GM21526 (cell line): ENCODE measurements at regions not wholly inside any gene's neighbourhood (a gene's known extent, or its start where the extent isn't known, plus 50 kb on each side); places are given as distances from the start of the nearest gene placed in this dataset.

ENCODE experiments used
- ATAC-seq: cut with Tn5 transposase; IDR thresholded peaks from one replicate; pipeline ENCODE4 v1.9.1; 2021; ENCODE audit warnings: moderate library complexity; ENCODE audit not compliant: unreplicated experiment, low FRiP score

- no peak for ATAC-seq
Measured at GRCh38 chr6:113406048-113406695, 451.0 kb upstream of the MARCKS start.

- ATAC-seq = no peak
Measured at GRCh38 chr6:113411011-113411410, 446.1 kb upstream of the MARCKS start.

GRCh38 chr6:113412589-113413357 lies 444.4 kb upstream of the MARCKS start:
- no peak for ATAC-seq

- ATAC-seq = no peak
Measured at GRCh38 chr6:113414511-113414910, 442.6 kb upstream of the MARCKS start.

GRCh38 chr6:113416170-113416569 lies 441.0 kb upstream of the MARCKS start:
- ATAC-seq = no peak

DNA sequence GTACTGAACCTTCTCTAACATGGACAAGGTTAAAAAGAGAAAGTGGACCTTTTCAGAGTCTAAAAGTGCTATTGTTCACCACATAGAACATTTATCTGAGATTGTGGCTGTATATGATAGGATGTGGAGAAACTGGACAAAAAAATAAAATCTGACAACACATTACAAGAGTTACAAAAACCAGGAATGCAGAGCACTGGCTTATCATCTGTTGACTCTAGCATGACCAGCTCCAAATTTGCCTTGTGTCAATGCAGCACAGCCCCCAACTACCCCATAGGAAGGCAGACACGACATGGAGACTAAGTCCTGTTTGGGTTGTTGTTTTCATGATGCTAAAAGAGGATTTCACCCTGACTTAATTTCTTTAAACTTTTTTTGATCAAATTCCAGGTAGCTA lies 436.9 kb upstream of the MARCKS start:
- no peak for ATAC-seq

DNA sequence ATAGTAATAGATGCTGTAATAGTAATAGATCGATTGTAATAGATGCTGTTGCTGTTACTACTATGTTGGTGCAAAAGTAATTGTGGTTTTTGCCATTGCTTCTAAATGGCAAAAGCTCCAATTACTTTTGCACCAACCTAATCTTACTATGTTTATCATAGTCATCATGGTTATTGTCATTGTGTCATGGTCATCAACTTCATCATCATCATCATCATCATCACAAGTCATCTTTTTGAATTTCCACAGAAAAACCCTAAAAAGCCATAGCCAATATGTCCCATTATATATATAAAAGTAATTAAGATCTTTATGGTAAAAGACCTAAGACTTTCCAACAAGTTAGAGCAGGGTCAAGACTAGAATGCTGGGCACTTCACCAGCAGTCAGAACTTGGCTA lies 435.1 kb upstream of the MARCKS start:
- no peak for ATAC-seq

GRCh38 chr6:113423956-113424355 lies 433.2 kb upstream of the MARCKS start:
- ATAC-seq = no peak

DNA sequence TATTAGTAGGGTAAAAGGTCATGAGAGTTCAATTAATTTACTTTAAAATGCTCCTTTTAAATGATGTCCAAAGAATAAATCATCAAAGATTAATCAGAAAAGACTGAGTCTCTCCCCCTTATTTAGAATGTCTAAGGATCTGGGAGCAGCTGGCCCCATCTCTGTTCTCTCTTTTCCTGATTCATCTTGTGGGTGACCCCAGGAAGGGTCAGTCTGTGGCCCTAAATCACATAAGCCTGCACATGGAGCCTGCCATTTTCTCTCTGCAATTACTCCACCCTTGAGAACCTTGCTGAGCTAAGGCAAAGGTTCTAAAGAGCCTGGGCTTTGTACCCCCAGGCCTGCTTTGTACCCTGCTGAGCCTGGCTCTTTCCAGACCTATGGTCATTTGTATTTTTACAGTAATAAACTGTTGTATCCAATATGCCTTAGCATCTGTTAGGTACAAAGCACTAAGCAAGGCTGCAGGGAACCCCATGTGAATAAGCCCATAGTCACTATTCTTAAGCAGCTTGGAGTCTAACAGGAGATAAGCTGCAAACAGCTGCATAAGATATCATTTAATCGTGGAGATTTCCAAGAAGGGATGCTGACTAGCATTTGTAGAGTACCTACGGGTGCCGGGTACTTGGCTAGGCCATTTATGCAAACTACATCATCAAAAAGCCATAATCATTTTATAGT lies 431.0 kb upstream of the MARCKS start:
- ATAC-seq = no peak

DNA sequence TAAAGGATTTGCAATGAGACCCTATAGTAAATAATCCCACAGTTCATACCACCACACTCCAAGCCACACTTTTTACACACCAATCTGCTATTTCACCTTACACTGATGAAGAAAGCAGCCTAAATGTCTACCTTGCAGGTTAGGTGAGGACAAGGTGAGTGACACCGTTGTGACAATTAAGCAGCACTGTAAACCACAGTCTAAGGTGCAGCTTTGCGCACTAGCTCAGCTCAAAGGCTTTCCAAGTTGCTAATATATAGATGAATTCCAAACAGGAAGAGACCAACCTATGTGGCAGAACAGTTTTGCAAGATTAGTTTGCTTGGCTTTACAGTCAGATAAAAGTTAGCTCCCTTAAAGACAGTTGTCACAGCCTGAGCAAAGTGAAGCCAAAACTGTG lies 429.5 kb upstream of the MARCKS start:
- no peak for ATAC-seq

GRCh38 chr6:113428702-113429101 lies 428.4 kb upstream of the MARCKS start:
- no peak for ATAC-seq

- no peak for ATAC-seq
Measured at GRCh38 chr6:113432521-113433334, 424.4 kb upstream of the MARCKS start.

DNA sequence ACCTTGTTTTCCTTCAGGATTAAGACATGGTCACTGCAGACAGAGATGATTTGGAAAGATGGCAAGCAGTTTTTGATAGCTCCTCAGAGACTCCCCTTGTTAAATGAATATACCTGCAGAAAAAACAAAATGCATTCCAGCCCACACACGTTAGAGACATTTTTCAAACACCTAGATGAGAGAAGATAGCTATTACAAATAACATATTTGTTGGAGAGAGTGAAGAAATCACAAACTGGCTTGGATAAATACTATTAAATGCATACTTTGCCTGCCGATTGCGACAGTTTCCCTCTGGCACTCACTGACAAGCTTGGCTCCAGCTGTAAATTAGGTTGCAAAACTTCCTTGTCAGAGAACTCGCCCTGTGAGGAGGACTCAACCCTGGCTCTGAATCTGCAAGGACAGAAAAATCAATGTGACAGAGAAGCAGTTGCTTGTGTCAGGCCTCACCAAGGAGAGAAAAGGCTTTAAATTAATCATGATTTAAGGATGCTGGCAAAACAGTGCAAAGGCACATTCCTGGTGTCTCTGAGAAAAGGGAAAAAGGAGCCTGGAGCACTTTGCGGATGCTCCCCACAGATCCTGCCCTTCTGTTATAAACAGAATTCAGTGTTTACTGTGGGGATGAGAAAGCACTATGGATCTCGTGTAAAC lies 423.7 kb upstream of the MARCKS start:
- no peak for ATAC-seq

DNA sequence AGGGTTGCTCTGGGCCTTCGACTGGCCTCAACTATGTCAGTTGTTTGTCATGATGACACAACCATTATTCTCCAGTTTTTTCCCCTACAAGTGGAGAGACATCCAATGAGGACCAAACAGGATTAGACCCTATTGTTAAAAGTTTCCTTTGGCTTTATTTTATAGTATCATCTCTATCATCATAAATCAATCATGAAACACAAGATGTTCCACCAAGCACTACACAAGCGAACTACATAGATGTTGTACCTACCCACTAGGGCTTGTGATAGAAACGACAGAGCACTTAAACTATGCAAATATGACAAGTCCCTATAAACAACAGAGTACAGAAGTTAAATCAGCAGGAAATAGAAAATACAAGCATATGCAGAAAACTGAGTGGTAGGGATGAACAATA lies 422.5 kb upstream of the MARCKS start:
- ATAC-seq = no peak

- no peak for ATAC-seq
Measured at GRCh38 chr6:113437566-113437965, 419.6 kb upstream of the MARCKS start.

GRCh38 chr6:113439866-113440265 lies 417.3 kb upstream of the MARCKS start:
- ATAC-seq = no peak

DNA sequence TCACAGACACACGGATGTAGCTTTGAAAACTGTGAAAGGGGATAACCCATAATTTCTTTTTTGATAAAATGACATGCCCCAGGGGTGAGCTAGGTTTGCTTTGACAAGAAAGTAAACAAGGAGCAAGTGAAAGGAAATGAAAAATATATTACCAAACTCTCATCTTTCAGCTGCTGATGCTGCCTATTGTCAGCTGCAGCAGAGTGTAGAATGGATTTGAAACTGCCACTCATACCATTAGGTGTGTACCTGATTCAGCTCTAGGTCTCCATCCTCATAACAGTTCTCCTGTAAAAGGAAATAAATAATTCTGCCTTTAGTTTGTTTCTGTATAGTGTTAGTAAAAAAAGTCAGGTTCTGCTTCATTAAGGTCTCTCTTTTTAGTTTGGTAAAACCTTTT lies 415.1 kb upstream of the MARCKS start:
- ATAC-seq = no peak

DNA sequence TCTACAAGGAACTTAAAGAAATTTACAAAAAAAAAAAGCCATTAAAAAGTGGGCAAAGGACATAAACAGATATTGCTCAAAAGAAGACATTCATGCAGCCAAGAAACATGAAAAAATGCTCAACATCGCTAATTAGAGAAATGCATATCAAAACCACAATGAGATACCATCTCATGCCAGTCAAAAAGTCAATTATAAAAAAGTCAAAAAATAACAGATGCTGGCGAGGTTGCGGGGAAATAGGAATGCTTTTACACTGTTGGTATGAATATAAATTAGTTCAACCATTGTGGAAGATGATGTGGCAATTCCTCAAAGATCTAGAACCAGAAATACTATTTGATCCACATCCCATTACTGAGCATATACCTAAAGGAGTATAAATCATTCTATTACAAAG lies 411.9 kb upstream of the MARCKS start:
- ATAC-seq = no peak

DNA sequence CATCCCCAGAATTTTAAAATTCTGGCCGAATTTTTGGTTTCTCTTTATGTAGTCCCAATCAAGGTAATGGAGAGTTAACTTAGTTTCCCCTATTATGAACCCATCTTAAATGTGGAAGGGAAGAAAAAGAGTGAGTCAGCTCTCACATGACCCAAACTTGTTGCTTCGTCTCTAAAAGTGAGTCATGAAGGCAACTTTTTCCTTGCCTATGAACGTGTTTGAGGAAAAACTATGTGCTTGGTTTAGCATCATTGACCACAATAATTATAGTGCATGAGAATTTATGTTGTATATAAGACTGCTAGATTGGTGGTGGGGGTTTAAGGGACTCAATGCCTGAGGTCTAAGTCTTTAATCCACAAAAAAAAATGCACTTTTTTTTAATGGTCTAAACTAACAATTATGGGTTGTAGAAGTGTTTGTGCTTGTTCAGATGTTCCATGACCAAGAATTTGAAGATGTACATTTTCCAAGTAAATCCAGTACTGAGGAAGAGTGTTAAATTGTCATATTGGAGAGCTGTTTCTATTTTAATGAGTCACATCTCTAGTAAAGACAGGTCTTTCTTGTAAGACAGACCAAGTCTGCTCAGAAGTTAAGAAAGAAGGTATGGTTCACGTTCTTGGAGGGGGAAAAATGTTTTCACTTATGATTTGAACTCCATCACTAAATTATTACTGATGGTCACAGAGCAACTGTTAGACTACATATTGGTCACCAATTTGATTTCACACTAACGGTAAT lies 409.9 kb upstream of the MARCKS start:
- no peak for ATAC-seq

- ATAC-seq = no peak
Measured at GRCh38 chr6:113449051-113449450, 408.1 kb upstream of the MARCKS start.
